Keratinocyte (primary cell): ENCODE measurements at regions not wholly inside any gene's neighbourhood (a gene's known extent, or its start where the extent isn't known, plus 50 kb on each side); places are given as distances from the start of the nearest gene placed in this dataset.

Source experiments
- CTCF ChIP-seq, 3 experiments: IDR thresholded peaks in 1 of 3; conservative IDR thresholded peaks in 1 of 3; optimal IDR thresholded peaks in 1 of 3; 2 replicates in 2 of 3; 3 replicates in 1 of 3; pipeline versions ENCODE3 to v1.5.1; 2011; ENCODE audit warnings: low read length in 3 of 3, mild to moderate bottlenecking in 3 of 3, moderate library complexity in 2 of 3, control low read depth in 1 of 3, inconsistent platforms in 1 of 3; ENCODE audit not compliant: insufficient read depth in 2 of 3; ENCODE audit errors: extremely low read depth in 1 of 3
- EZH2 ChIP-seq: IDR thresholded peaks from one replicate; pipeline ENCODE4 v1.6.1; 2012; ENCODE audit warnings: inconsistent platforms, mild to moderate bottlenecking, low read length, moderate library complexity

GRCh38 chr11:100543386-100543785, 143.7 kb upstream of the ARHGAP42 start:
- TF ChIP-seq CTCF (optimal IDR thresholded peaks at IDR 0.05 in 1 of 3, IDR thresholded peaks at IDR 0.05 in 1 of 3, conservative IDR thresholded peaks at IDR 0.05 in 1 of 3; ENCODE audit: extremely low read depth in 1 of 3, insufficient read depth in 2 of 3, low read length in 3 of 3) (no peak), EZH2 (no peak)
